Mesenchymal stem cell (in vitro differentiated cells and primary cell): ENCODE measurements at regions not wholly inside any gene's neighbourhood (a gene's known extent, or its start where the extent isn't known, plus 50 kb on each side); places are given as distances from the start of the nearest gene placed in this dataset.

Experiments used
- DNase-seq: peaks from one replicate; pipeline ENCODE4 v3.0.0-alpha.2; 2013
- H2AFZ ChIP-seq: one replicate; pipeline ENCODE4 v1.6.1; 2013; ENCODE audit warnings: low read depth, mild to moderate bottlenecking, control low read depth, inconsistent platforms, low read length, moderate library complexity
- H2AK5ac ChIP-seq: 2 replicates; pipeline ENCODE4 v1.6.1; 2013; ENCODE audit warnings: low read length, moderate library complexity, mild to moderate bottlenecking, inconsistent platforms; ENCODE audit not compliant: severe bottlenecking
- H2BK120ac ChIP-seq: one replicate; pipeline ENCODE4 v1.6.1; 2013; ENCODE audit warnings: low read depth, mild to moderate bottlenecking, inconsistent platforms, low read length, moderate library complexity
- H2BK12ac ChIP-seq, 2 experiments: one replicate each; pipeline ENCODE4 v1.6.1; 2013; ENCODE audit warnings: inconsistent platforms in 2 of 2, low read length in 2 of 2, mild to moderate bottlenecking in 2 of 2, moderate library complexity in 2 of 2, control low read depth in 1 of 2
- H2BK15ac ChIP-seq: one replicate; pipeline ENCODE4 v1.6.1; 2013; ENCODE audit warnings: mild to moderate bottlenecking, low read depth, inconsistent platforms; ENCODE audit not compliant: poor library complexity, severe bottlenecking
- H2BK5ac ChIP-seq: 2 replicates; pipeline ENCODE4 v1.6.1; 2013; ENCODE audit warnings: low read depth, mild to moderate bottlenecking, low read length, control low read depth, inconsistent platforms; ENCODE audit not compliant: poor library complexity, severe bottlenecking
- H3K14ac ChIP-seq, 2 experiments: one replicate each; pipeline ENCODE4 v1.6.1; 2013; ENCODE audit warnings: inconsistent platforms in 2 of 2, low read length in 2 of 2, control low read depth in 1 of 2, mild to moderate bottlenecking in 1 of 2, moderate library complexity in 1 of 2
- H3K18ac ChIP-seq, 2 experiments: one replicate each; pipeline ENCODE4 v1.6.1; 2013; ENCODE audit warnings: inconsistent platforms in 2 of 2, low read length in 2 of 2, control low read depth in 1 of 2, low read depth in 1 of 2, mild to moderate bottlenecking in 1 of 2
- H3K23ac ChIP-seq, 2 experiments: one replicate each; pipeline ENCODE4 v1.6.1; 2013; ENCODE audit warnings: inconsistent platforms in 2 of 2, low read length in 2 of 2, mild to moderate bottlenecking in 2 of 2, moderate library complexity in 2 of 2, control low read depth in 1 of 2
- H3K27ac ChIP-seq: 2 replicates; pipeline ENCODE4 v1.5.1; 2013; ENCODE audit warnings: mild to moderate bottlenecking, moderate library complexity, low read length, control low read depth, inconsistent platforms; ENCODE audit not compliant: poor library complexity, severe bottlenecking
- H3K27me3 ChIP-seq, 2 experiments: 2 replicates each; pipeline versions ENCODE4 v1.6.1 to v1.7.0; 2013; ENCODE audit warnings: low read length in 2 of 2, mild to moderate bottlenecking in 2 of 2, moderate library complexity in 2 of 2, control low read depth in 1 of 2, inconsistent platforms in 1 of 2; ENCODE audit not compliant: control insufficient read depth in 1 of 2, insufficient read depth in 1 of 2
- H3K36me3 ChIP-seq, 2 experiments: 2 replicates each; pipeline versions ENCODE4 v1.6.1 to v1.7.0; 2013; ENCODE audit warnings: low read length in 2 of 2, control low read depth in 1 of 2, inconsistent platforms in 1 of 2, low read depth in 1 of 2, mild to moderate bottlenecking in 1 of 2; ENCODE audit not compliant: insufficient read depth in 2 of 2, control insufficient read depth in 1 of 2
- H3K4ac ChIP-seq, 2 experiments: one replicate each; pipeline ENCODE4 v1.6.1; 2013; ENCODE audit warnings: inconsistent platforms in 2 of 2, low read length in 2 of 2, mild to moderate bottlenecking in 2 of 2, moderate library complexity in 2 of 2, control low read depth in 1 of 2, low read depth in 1 of 2
- H3K4me1 ChIP-seq: 2 replicates; pipeline ENCODE4 v1.6.1; 2013; ENCODE audit warnings: low read depth, low read length, control low read depth; ENCODE audit not compliant: control insufficient read depth, insufficient read depth
- H3K4me2 ChIP-seq: 2 replicates; pipeline ENCODE4 v1.6.1; 2013; ENCODE audit warnings: low read length, mild to moderate bottlenecking, inconsistent platforms; ENCODE audit not compliant: poor library complexity, severe bottlenecking
- H3K4me3 ChIP-seq, 2 experiments: 2 replicates each; pipeline versions ENCODE4 v1.5.1 to v1.7.0; 2013; ENCODE audit warnings: low read length in 2 of 2, mild to moderate bottlenecking in 2 of 2, control low read depth in 1 of 2, low read depth in 1 of 2; ENCODE audit not compliant: insufficient read depth in 1 of 2
- H3K79me1 ChIP-seq: replicated peaks from 2 replicates; pipeline ENCODE4 v1.6.1; 2013; ENCODE audit warnings: mild to moderate bottlenecking, control low read depth, low read length, inconsistent platforms; ENCODE audit not compliant: poor library complexity, severe bottlenecking
- H3K9ac ChIP-seq: 2 replicates; pipeline ENCODE4 v1.7.0; 2013; ENCODE audit warnings: mild to moderate bottlenecking, low read length, moderate library complexity
- H3K9me3 ChIP-seq: 2 replicates; pipeline ENCODE4 v1.7.0; 2013; ENCODE audit warnings: mild to moderate bottlenecking, low read length; ENCODE audit not compliant: control insufficient read depth
- H4K8ac ChIP-seq: one replicate; pipeline ENCODE4 v1.6.1; 2013; ENCODE audit warnings: inconsistent platforms, mild to moderate bottlenecking, low read length, moderate library complexity
- H4K91ac ChIP-seq: one replicate; pipeline ENCODE4 v1.6.1; 2013; ENCODE audit warnings: mild to moderate bottlenecking, low read length, inconsistent platforms
- WGBS: methylation state at CpG from one replicate; pipeline ENCODE4 v1.1.7; 2013; ENCODE audit warnings: mixed read lengths; 5-methylcytosine and 5-hydroxymethylcytosine counted together

GRCh38 chr5:112552791-112553190, 133.7 kb upstream of the EPB41L4A start:
- no peak overlapping the region for H3K14ac ChIP-seq
- no peak overlapping the region for H3K4ac ChIP-seq
- no peaks in the 10 kb centered on the region for H3K4me1 ChIP-seq
- no peak overlapping the region for H2AK5ac ChIP-seq
- no peak for DNase-seq
- H3K27me3 ChIP-seq, result peaks cover 6 to 7% of the 10 kb centered on the region in 2 experiments
- no peaks in the 10 kb centered on the region for H3K79me1 ChIP-seq
- no peak overlapping the region for H4K8ac ChIP-seq
- H3K36me3 ChIP-seq, result no peaks in the 10 kb centered on the region
- H3K9me3 ChIP-seq, result no peaks in the 10 kb centered on the region
- H3K4me3 ChIP-seq, result no peak overlapping the region
- H3K9ac ChIP-seq, result no peak overlapping the region
- H2BK120ac ChIP-seq, result no peak overlapping the region
- H3K4me2 ChIP-seq, result no peak overlapping the region
- H4K91ac ChIP-seq, result no peak overlapping the region
- no peak overlapping the region for H2BK5ac ChIP-seq
- 92% methylated on average over 4 of the region's 4 CpGs for WGBS
- no peak overlapping the region for H3K23ac ChIP-seq
- H2AFZ ChIP-seq, result no peak overlapping the region
- no peak overlapping the region for H3K27ac ChIP-seq
- H2BK15ac ChIP-seq, result no peak overlapping the region
- no peak overlapping the region for H2BK12ac ChIP-seq
- H3K18ac ChIP-seq, result no peak overlapping the region

DNA sequence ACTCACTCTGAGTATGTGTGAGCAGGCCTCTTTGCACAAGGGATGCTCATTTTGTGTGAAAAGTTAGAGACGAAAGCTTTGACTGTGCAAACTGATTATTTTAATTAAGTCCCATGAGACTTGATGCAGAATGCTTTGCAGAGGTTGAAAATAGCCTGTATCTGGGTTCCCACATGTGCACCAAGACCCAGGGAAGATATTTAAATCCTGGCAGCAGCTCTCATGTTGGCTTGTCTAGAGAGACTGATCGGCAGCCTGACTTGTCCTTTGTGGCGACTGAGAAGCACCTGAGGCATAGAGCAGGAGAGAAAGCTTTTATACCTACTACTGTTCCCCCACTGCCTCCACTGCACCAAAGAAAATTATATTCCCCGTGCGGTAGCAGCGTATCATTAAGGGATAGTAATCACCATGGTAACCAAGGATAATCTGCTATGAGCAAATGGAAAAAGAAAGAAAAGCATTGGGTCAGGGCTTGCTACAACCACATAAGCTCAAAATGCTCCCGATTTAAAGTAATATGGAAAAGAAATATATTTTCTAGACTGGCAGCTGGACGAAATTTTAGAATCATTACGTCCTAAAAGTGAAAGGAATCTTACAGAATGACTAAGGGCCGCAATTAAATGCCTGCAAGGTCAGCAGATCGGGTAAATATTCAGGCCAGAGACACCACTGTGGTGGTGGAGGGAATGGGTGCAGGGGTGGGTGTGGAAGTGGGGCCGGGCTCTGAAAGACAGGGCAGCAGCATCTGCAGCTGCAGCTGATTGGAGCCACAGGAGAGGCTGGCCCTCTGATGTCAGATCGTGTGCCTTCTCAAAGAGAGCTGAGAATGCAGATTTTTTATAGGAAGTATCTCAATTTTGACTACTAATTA, 135.3 kb upstream of the EPB41L4A start:
- no peak overlapping the region for H3K14ac ChIP-seq

DNA sequence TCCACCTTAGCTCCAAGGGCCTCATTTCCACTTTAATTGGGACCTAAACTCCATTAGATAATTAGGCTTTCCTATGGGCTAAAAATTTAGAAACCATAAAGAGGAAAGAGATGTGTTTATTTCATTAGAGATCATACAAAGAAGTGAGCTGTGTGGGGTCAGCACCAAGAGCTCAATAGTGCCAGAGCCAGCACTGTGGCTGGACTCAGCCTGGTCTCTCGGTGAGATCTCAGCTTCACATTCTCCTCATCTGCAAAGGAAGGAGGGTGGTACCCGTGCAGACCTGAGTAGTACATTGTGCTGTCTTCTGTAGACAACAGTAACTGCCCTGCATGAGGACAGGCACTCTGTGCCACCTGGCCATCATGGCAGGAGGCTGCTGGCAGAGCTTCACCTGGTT, 136.1 kb upstream of the EPB41L4A start:
- H2BK15ac ChIP-seq, result no peak overlapping the region
- no peak overlapping the region for H3K27ac ChIP-seq
- no peak overlapping the region for H3K4me2 ChIP-seq
- H4K8ac ChIP-seq, result no peak overlapping the region
- H3K18ac ChIP-seq, result no peak overlapping the region
- H3K9ac ChIP-seq, result peak overlapping the region; percentile 42
- peaks cover 0 to 6% of the 10 kb centered on the region in 2 experiments for H3K27me3 ChIP-seq
- H3K36me3 ChIP-seq, result no peaks in the 10 kb centered on the region
- no peak overlapping the region for H3K23ac ChIP-seq
- no peak overlapping the region for H2BK120ac ChIP-seq
- H2AK5ac ChIP-seq, result no peak overlapping the region
- no peaks in the 10 kb centered on the region for H3K9me3 ChIP-seq
- 73% methylated on average over 2 of the region's 2 CpGs for WGBS
- H3K4ac ChIP-seq, result no peak overlapping the region
- H4K91ac ChIP-seq, result peak overlapping the region; percentile 18
- no peaks in the 10 kb centered on the region for H3K4me1 ChIP-seq
- no peak overlapping the region for H2BK5ac ChIP-seq
- DNase-seq, result no peak
- H2BK12ac ChIP-seq, result no peak overlapping the region
- H2AFZ ChIP-seq, result no peak overlapping the region
- H3K14ac ChIP-seq, result no peak overlapping the region
- H3K79me1 ChIP-seq, result no peaks in the 10 kb centered on the region
- no peak overlapping the region for H3K4me3 ChIP-seq

More for the DNA sequence above, 135.3 kb upstream of the EPB41L4A start:
- Histone ChIP-seq H2AFZ (no peak overlapping the region), H3K23ac (no peak overlapping the region), H4K8ac (no peak overlapping the region), H2BK12ac (no peak overlapping the region), H3K4me2 (no peak overlapping the region), H3K27ac (no peak overlapping the region), H3K4me3 (no peak overlapping the region), H3K9me3 (no peaks in the 10 kb centered on the region), H2BK120ac (no peak overlapping the region), H3K36me3 (no peaks in the 10 kb centered on the region), H4K91ac (no peak overlapping the region), H2BK15ac (no peak overlapping the region), H2BK5ac (no peak overlapping the region), H3K4me1 (no peaks in the 10 kb centered on the region), H3K9ac (peak overlapping the region; percentile 42), H3K4ac (no peak overlapping the region), H2AK5ac (no peak overlapping the region), H3K18ac (no peak overlapping the region), H3K27me3 (peaks cover 6 to 7% of the 10 kb centered on the region in 2 experiments), H3K79me1 (no peaks in the 10 kb centered on the region)
- 68% methylated on average over 12 of the region's 13 CpGs for WGBS
- no peak for DNase-seq

- Histone ChIP-seq H3K4ac (no peak overlapping the region), H2AK5ac (no peak overlapping the region), H3K23ac (no peak overlapping the region), H2BK15ac (no peak overlapping the region), H3K9me3 (no peaks in the 10 kb centered on the region), H2BK120ac (no peak overlapping the region), H3K4me1 (no peaks in the 10 kb centered on the region), H3K9ac (no peak overlapping the region), H3K4me2 (no peak overlapping the region), H3K14ac (no peak overlapping the region), H3K36me3 (no peaks in the 10 kb centered on the region), H3K27me3 (peaks cover 0 to 6% of the 10 kb centered on the region in 2 experiments), H4K8ac (no peak overlapping the region), H2BK12ac (no peak overlapping the region), H2BK5ac (no peak overlapping the region), H3K79me1 (no peaks in the 10 kb centered on the region), H4K91ac (no peak overlapping the region), H3K27ac (no peak overlapping the region), H3K18ac (no peak overlapping the region), H2AFZ (no peak overlapping the region), H3K4me3 (no peak overlapping the region)
- WGBS, result 12% methylated on average over 2 of the region's 3 CpGs
- peak; percentile 30 for DNase-seq
Measured at GRCh38 chr5:112555691-112556090, 136.6 kb upstream of the EPB41L4A start.
